ENCODE measurements at regions not wholly inside any gene's neighbourhood (a gene's known extent, or its start where the extent isn't known, plus 50 kb on each side); places are given as distances from the start of the nearest gene placed in this dataset.
"Not testable (repeated sequence)": the region's sequence is repeated elsewhere in the genome, so short reads cannot be mapped to it uniquely, and the experiment has no call there.

- in situ Hi-C loops (cut with MboI); H4K20me1 ChIP-seq (ENCODE audit: control insufficient read depth, insufficient read depth); H3K4me2 ChIP-seq (ENCODE audit: control insufficient read depth, insufficient read depth); RAD21 ChIA-PET (ENCODE audit: unreplicated experiment); ATAC-seq; CTCF ChIA-PET; H3K9ac ChIP-seq (ENCODE audit: control insufficient read depth, insufficient read depth, low read length); BruUV-seq (replicated peaks); DNase-seq (ENCODE audit: low read depth, low spot score); FAIRE-seq; H3K36me3 ChIP-seq (ENCODE audit: control insufficient read depth in 2 of 2, insufficient read depth in 2 of 2, low read length in 1 of 2); H3K27me3 ChIP-seq (replicated peaks in 1 of 2; ENCODE audit: control insufficient read depth in 2 of 2, insufficient read depth in 2 of 2, low read length in 1 of 2); H3K79me2 ChIP-seq (ENCODE audit: control insufficient read depth, insufficient read depth, low read length); H2AFZ ChIP-seq (ENCODE audit: control insufficient read depth, low read depth, low read length); H3K9me3 ChIP-seq (replicated peaks; ENCODE audit: control insufficient read depth, insufficient read depth, low read length); H3K27ac ChIP-seq (ENCODE audit: control insufficient read depth, insufficient read depth); H3K4me3 ChIP-seq; intact Hi-C loops (cut with micrococcal nuclease; ENCODE audit: unreplicated experiment); H3K4me1 ChIP-seq (ENCODE audit: control insufficient read depth, insufficient read depth, low read length); POLR2A ChIA-PET: not testable (repeated sequence)
- 28% methylated on average over 2 of the region's 2 CpGs for WGBS (ENCODE audit: insufficient coverage, insufficient replicate concordance, low lambda C conversion rate, missing lambda C conversion rate)
- SMC1A ChIA-PET (ENCODE audit: uncharacterized antibody, unreplicated experiment), result interaction anchor here (1.2 kb wide), 1 partner anchor 9 kb away, joined by 3 read pairs; no protein-coding TSS in a partner anchor
Observed at GRCh38 chr5:74437870-74438269, 202.7 kb downstream of the ENC1 start.

GRCh38 chr5:74433896-74434829 is 206.4 kb downstream of the ENC1 start:
- SMC1A ChIA-PET (ENCODE audit: uncharacterized antibody, unreplicated experiment), result interaction anchor here (0.6 to 1.8 kb wide), 9 partner anchors 31 to 199 kb away, joined by 3 to 6 read pairs (median 4); no protein-coding TSS in a partner anchor
- in situ Hi-C loops (cut with MboI), result no loop called here

More at GRCh38 chr5:74433896-74434829, 206.4 kb downstream of the ENC1 start:
- 19% methylated on average over 9 of the region's 9 CpGs for WGBS (ENCODE audit: insufficient coverage, insufficient replicate concordance, low lambda C conversion rate, missing lambda C conversion rate)
- no TSS peak for BruUV-seq (replicated peaks)
- ChIA-PET RAD21 (ENCODE audit: unreplicated experiment) (interaction anchor here (1.6 to 2.3 kb wide), 2 partner anchors 13 to 199 kb away, joined by 6 to 7 read pairs; no protein-coding TSS in a partner anchor), CTCF (interaction anchor here (0.6 to 1.0 kb wide), 2 partner anchors 16 to 130 kb away, joined by 3 read pairs; no protein-coding TSS in a partner anchor), POLR2A (interaction anchor here (0.7 kb wide), 1 partner anchor 80 kb away, joined by 3 read pairs; no protein-coding TSS in a partner anchor)
- peaks cover 6% of the 10 kb centered on the region for H3K4me1 ChIP-seq (ENCODE audit: control insufficient read depth, insufficient read depth, low read length)
- H3K27ac ChIP-seq (ENCODE audit: control insufficient read depth, insufficient read depth), result no peak overlapping the region
- TF ChIP-seq SMARCA5 (IDR thresholded peaks at IDR 0.05) (no peak), SMC3 (IDR thresholded peaks at IDR 0.05; ENCODE audit: borderline replicate concordance, low read length) (no peak), TCF7 (IDR thresholded peaks at IDR 0.05; ENCODE audit: borderline replicate concordance) (0 out of 2 replicates have a peak, but pooled peaks have one; percentile 2)
- no peaks in the 10 kb centered on the region; the same call in 2 of the 3 replicates for H3K9me3 ChIP-seq (replicated peaks; ENCODE audit: control insufficient read depth, insufficient read depth, low read length)
- H3K4me3 ChIP-seq, result peak overlapping the region; percentile 16; the same call in 1 of the 2 replicates
- intact Hi-C loops (cut with micrococcal nuclease; ENCODE audit: unreplicated experiment), result no loop called here
- no peaks in the 10 kb centered on the region for H3K27me3 ChIP-seq (replicated peaks in 1 of 2; ENCODE audit: control insufficient read depth in 2 of 2, insufficient read depth in 2 of 2, low read length in 1 of 2)
- ATAC-seq (peak; percentile 56), DNase-seq (ENCODE audit: low read depth, low spot score) (no peak), FAIRE-seq (no peak)
- H3K79me2 ChIP-seq (ENCODE audit: control insufficient read depth, insufficient read depth, low read length), result no peaks in the 10 kb centered on the region
- peak overlapping the region; percentile 19 for H3K4me2 ChIP-seq (ENCODE audit: control insufficient read depth, insufficient read depth)
- H4K20me1 ChIP-seq (ENCODE audit: control insufficient read depth, insufficient read depth), result no peaks in the 10 kb centered on the region
- H3K9ac ChIP-seq (ENCODE audit: control insufficient read depth, insufficient read depth, low read length), result no peak overlapping the region
- no peaks in the 10 kb centered on the region for H3K36me3 ChIP-seq (ENCODE audit: control insufficient read depth in 2 of 2, insufficient read depth in 2 of 2, low read length in 1 of 2)
- H2AFZ ChIP-seq (ENCODE audit: control insufficient read depth, low read depth, low read length), result no peak overlapping the region; the same call in 1 of the 2 replicates
